ENCODE measurements at regions not wholly inside any gene's neighbourhood (a gene's known extent, or its start where the extent isn't known, plus 50 kb on each side); places are given as distances from the start of the nearest gene placed in this dataset.
"Not testable (repeated sequence)": the region's sequence is repeated elsewhere in the genome, so short reads cannot be mapped to it uniquely, and the experiment has no call there.

GRCh38 chr3:95464346-95464745 is 1350.0 kb upstream of the EPHA6 start:
- DNase-seq (ENCODE audit: low spot score) = no peak

GRCh38 chr3:95468331-95468730 is 1346.1 kb upstream of the EPHA6 start:
- no peak for DNase-seq (ENCODE audit: low spot score)

- no peak for DNase-seq (ENCODE audit: low spot score)
Measured at GRCh38 chr3:95474338-95474737, 1340.1 kb upstream of the EPHA6 start.

GRCh38 chr3:95476534-95476933 is 1337.9 kb upstream of the EPHA6 start:
- DNase-seq (ENCODE audit: low spot score) = no peak

GRCh38 chr3:95506174-95506573 is 1308.2 kb upstream of the EPHA6 start:
- no peak for DNase-seq (ENCODE audit: low spot score)

GRCh38 chr3:95508124-95508523 is 1306.3 kb upstream of the EPHA6 start:
- no peak for DNase-seq (ENCODE audit: low spot score)

- DNase-seq (ENCODE audit: low spot score) = no peak
Measured at GRCh38 chr3:95511828-95512227, 1302.6 kb upstream of the EPHA6 start.

GRCh38 chr3:95514260-95514659 is 1300.1 kb upstream of the EPHA6 start:
- no peak for DNase-seq (ENCODE audit: low spot score)

GRCh38 chr3:95521396-95521795 is 1293.0 kb upstream of the EPHA6 start:
- no peak for DNase-seq (ENCODE audit: low spot score)

- DNase-seq (ENCODE audit: low spot score) = no peak
Measured at GRCh38 chr3:95522449-95522848, 1291.9 kb upstream of the EPHA6 start.

GRCh38 chr3:95539950-95540483 is 1274.4 kb upstream of the EPHA6 start:
- no peak for DNase-seq (ENCODE audit: low spot score)

- DNase-seq (ENCODE audit: low spot score) = no peak
Measured at GRCh38 chr3:95565502-95565901, 1248.9 kb upstream of the EPHA6 start.

GRCh38 chr3:95567346-95567745 is 1247.0 kb upstream of the EPHA6 start:
- no peak for DNase-seq (ENCODE audit: low spot score)

- no peak for DNase-seq (ENCODE audit: low spot score)
Measured at GRCh38 chr3:95586754-95587153, 1227.6 kb upstream of the EPHA6 start.

- not testable (repeated sequence) for DNase-seq (ENCODE audit: low spot score)
Measured at GRCh38 chr3:95587641-95588040, 1226.8 kb upstream of the EPHA6 start.

GRCh38 chr3:95588473-95588872 is 1225.9 kb upstream of the EPHA6 start:
- DNase-seq (ENCODE audit: low spot score) = no peak

GRCh38 chr3:95595416-95596075 is 1218.8 kb upstream of the EPHA6 start:
- DNase-seq (ENCODE audit: low spot score) = no peak

- no peak for DNase-seq (ENCODE audit: low spot score)
Measured at GRCh38 chr3:95607926-95608325, 1206.5 kb upstream of the EPHA6 start.

- DNase-seq (ENCODE audit: low spot score) = no peak
Measured at GRCh38 chr3:95609411-95609810, 1205.0 kb upstream of the EPHA6 start.

- DNase-seq (ENCODE audit: low spot score) = no peak
Measured at GRCh38 chr3:95612611-95613010, 1201.8 kb upstream of the EPHA6 start.

- DNase-seq (ENCODE audit: low spot score) = no peak
Measured at GRCh38 chr3:95613993-95614392, 1200.4 kb upstream of the EPHA6 start.

GRCh38 chr3:95615592-95616310 is 1198.6 kb upstream of the EPHA6 start:
- DNase-seq (ENCODE audit: low spot score) = peak; percentile 18

- DNase-seq (ENCODE audit: low spot score) = no peak
Measured at GRCh38 chr3:95626107-95626506, 1188.3 kb upstream of the EPHA6 start.

Data from mucosa of gallbladder (tissue), 1 donor.